Astrocyte of the spinal cord (primary cell): ENCODE measurements at regions not wholly inside any gene's neighbourhood (a gene's known extent, or its start where the extent isn't known, plus 50 kb on each side); places are given as distances from the start of the nearest gene placed in this dataset.
A peak's percentile ranks its signal among the peaks of the same experiment; 100 is the strongest.

Experiments used
- DNase-seq: peaks from one replicate; pipeline ENCODE4 v3.0.0; 2011; ENCODE audit warnings: low read depth, low spot score
- H3K4me3 ChIP-seq: 2 replicates; pipeline ENCODE4 v1.5.1; 2011; ENCODE audit warnings: low read depth, mild to moderate bottlenecking, low read length, moderate library complexity
- in situ Hi-C: cut with HindIII; loops from 2 replicates; pipeline ENCODE4 v1.10.0; 2017; ENCODE audit warnings: low sequenced_read_pairs
- TF ChIP-seq, protein P1 (sequence below): IDR thresholded peaks from 2 replicates; pipeline ENCODE4 v1.5.1; 2012; ENCODE audit warnings: low read depth, mild to moderate bottlenecking, low read length, inconsistent platforms

DNA sequence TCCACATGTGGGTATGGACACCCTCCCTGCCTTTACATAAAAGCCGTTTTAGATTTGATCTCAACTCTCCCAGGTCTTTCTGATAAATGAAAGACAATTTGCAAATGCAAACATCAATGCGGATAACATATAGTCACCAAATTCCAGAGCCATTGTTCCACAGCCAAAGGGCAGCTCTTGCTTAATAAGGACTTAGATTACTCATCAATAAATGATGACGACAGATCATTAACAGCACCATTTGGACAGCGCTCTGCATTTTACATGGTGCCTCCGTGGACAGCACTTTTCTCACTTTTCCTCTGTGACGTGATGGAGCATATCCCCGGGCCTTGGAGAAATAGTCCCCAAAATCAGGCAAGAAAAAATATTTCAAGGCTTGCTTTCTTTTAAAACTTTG is 370.3 kb upstream of the CELF2 start:
- in situ Hi-C loops, result no loop called here
- DNase-seq, result no peak
- TF ChIP-seq, protein P1, sequence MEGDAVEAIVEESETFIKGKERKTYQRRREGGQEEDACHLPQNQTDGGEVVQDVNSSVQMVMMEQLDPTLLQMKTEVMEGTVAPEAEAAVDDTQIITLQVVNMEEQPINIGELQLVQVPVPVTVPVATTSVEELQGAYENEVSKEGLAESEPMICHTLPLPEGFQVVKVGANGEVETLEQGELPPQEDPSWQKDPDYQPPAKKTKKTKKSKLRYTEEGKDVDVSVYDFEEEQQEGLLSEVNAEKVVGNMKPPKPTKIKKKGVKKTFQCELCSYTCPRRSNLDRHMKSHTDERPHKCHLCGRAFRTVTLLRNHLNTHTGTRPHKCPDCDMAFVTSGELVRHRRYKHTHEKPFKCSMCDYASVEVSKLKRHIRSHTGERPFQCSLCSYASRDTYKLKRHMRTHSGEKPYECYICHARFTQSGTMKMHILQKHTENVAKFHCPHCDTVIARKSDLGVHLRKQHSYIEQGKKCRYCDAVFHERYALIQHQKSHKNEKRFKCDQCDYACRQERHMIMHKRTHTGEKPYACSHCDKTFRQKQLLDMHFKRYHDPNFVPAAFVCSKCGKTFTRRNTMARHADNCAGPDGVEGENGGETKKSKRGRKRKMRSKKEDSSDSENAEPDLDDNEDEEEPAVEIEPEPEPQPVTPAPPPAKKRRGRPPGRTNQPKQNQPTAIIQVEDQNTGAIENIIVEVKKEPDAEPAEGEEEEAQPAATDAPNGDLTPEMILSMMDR, result no peak
- H3K4me3 ChIP-seq, result no peak overlapping the region

- H3K4me3 ChIP-seq, result no peak overlapping the region
- TF ChIP-seq, protein P1, result no peak
- DNase-seq, result no peak
- in situ Hi-C loops, result no loop called here
Observed at GRCh38 chr10:10657139-10657760, 360.4 kb upstream of the CELF2 start.

DNA sequence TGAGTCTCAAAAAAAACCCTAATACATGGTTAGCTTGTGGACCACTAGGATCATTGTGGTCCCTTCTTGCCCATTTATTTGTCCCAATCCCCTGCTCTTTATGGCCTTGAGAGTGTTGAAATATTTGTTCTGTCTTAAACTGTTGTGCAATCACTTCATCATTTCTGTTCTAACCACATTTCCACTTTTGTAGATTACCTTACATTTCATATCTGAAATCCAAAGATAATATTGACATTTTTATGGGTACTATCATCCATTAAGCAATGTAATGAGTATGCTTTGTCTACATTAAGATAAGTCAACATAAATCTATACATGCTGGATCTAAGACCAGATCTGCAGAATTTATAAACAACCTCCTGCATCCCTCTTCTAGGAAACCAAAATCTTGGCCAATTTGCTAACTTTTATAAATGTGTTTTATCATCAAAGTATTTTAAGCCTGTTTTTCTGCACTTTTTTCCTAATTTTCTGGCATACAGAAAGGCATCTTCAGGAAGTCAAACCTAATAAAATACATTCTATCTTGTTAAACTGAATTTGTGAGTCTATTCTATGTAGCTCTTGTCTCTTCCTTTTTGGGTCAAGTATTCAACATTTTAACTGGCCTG is 359.4 kb upstream of the CELF2 start:
- peak; percentile 13 for DNase-seq
- TF ChIP-seq, protein P1, result no peak
- in situ Hi-C loops, result no loop called here
- no peak overlapping the region for H3K4me3 ChIP-seq

- DNase-seq, result no peak
- in situ Hi-C loops, result no loop called here
- TF ChIP-seq, protein P1, result no peak
- H3K4me3 ChIP-seq, result no peak overlapping the region
Observed at GRCh38 chr10:10660054-10660453, 357.6 kb upstream of the CELF2 start.

DNA sequence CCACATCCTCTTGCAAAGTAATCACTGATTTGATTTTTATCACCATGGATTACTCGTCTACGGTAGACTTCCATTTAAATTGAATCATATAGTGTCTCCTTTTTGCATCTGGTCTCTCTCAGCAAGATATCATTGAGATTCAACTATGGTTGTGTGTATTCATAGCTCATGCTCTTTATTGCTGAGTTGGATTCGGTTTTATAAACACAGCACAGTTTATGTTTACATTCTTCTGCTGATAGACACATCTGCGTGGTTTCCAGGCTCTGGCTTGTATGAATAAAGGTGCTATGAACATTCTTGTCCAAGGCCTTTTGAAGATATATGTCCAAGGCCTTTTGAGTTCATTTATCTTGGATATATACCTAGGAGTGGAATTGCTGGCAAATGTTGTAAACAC is 356.5 kb upstream of the CELF2 start:
- H3K4me3 ChIP-seq, result no peak overlapping the region
- TF ChIP-seq, protein P1, result no peak
- DNase-seq, result peak; percentile 22
- in situ Hi-C loops, result no loop called here

- TF ChIP-seq, protein P1, result no peak
- no peak overlapping the region for H3K4me3 ChIP-seq
- in situ Hi-C loops, result no loop called here
- DNase-seq, result no peak
Observed at GRCh38 chr10:10662716-10663408, 354.8 kb upstream of the CELF2 start.
